Epithelial cell of proximal tubule (primary cell): ENCODE measurements at regions not wholly inside any gene's neighbourhood (a gene's known extent, or its start where the extent isn't known, plus 50 kb on each side); places are given as distances from the start of the nearest gene placed in this dataset.

Experiments
- DNase-seq: peaks from one replicate; pipeline ENCODE4 v3.0.0-alpha.2; 2011; ENCODE audit warnings: low read depth
- H3K4me3 ChIP-seq: 2 replicates; pipeline ENCODE4 v1.5.1; 2011; ENCODE audit warnings: low read depth, mild to moderate bottlenecking, low read length
- CTCF ChIP-seq: conservative IDR thresholded peaks from 2 replicates; pipeline ENCODE4 v1.5.1; 2012; ENCODE audit warnings: low read depth, mild to moderate bottlenecking, low read length

- no peak for DNase-seq
- no peak for TF ChIP-seq CTCF
- H3K4me3 ChIP-seq, result no peak overlapping the region
Observed at GRCh38 chr5:6253281-6253680, 125.1 kb downstream of the MED10 start.

GRCh38 chr5:6252581-6252980, 125.8 kb downstream of the MED10 start:
- H3K4me3 ChIP-seq, result no peak overlapping the region
- no peak for TF ChIP-seq CTCF
- no peak for DNase-seq

GRCh38 chr5:6251565-6252102, 126.7 kb downstream of the MED10 start:
- no peak for DNase-seq
- no peak for TF ChIP-seq CTCF
- H3K4me3 ChIP-seq, result no peak overlapping the region

GRCh38 chr5:6250121-6250520, 128.2 kb downstream of the MED10 start:
- TF ChIP-seq CTCF, result no peak
- DNase-seq, result no peak
- no peak overlapping the region for H3K4me3 ChIP-seq

GRCh38 chr5:6248132-6248531, 130.2 kb downstream of the MED10 start:
- no peak overlapping the region for H3K4me3 ChIP-seq
- TF ChIP-seq CTCF, result no peak
- DNase-seq, result no peak

- TF ChIP-seq CTCF, result no peak
- no peak overlapping the region for H3K4me3 ChIP-seq
- DNase-seq, result no peak
Observed at GRCh38 chr5:6246820-6247437, 131.4 kb downstream of the MED10 start.

GRCh38 chr5:6244339-6244714, 134.0 kb downstream of the MED10 start:
- H3K4me3 ChIP-seq, result no peak overlapping the region
- TF ChIP-seq CTCF, result no peak
- DNase-seq, result no peak
